MM.1S (cell line): ENCODE measurements at regions not wholly inside any gene's neighbourhood (a gene's known extent, or its start where the extent isn't known, plus 50 kb on each side); places are given as distances from the start of the nearest gene placed in this dataset.

Source experiments
- EZH2 ChIP-seq: fragments of 300-600 bp; sonication (generic); optimal IDR thresholded peaks from 2 replicates; pipeline ENCODE3; 2017; ENCODE audit warnings: low read depth, mild to moderate bottlenecking, antibody characterized with exemption, low read length, mixed read lengths
- EZH2phosphoT487 ChIP-seq: fragments of 300-600 bp; sonication (generic); IDR thresholded peaks from 2 replicates; pipeline ENCODE4 v1.6.1; 2018; ENCODE audit warnings: antibody characterized with exemption, low read length
- TF ChIP-seq, protein P1 (sequence below): fragments of 300-600 bp; sonication (generic); IDR thresholded peaks from 2 replicates; pipeline ENCODE4 v1.5.1; 2016; ENCODE audit warnings: antibody characterized with exemption, low read length, mixed read lengths

DNA sequence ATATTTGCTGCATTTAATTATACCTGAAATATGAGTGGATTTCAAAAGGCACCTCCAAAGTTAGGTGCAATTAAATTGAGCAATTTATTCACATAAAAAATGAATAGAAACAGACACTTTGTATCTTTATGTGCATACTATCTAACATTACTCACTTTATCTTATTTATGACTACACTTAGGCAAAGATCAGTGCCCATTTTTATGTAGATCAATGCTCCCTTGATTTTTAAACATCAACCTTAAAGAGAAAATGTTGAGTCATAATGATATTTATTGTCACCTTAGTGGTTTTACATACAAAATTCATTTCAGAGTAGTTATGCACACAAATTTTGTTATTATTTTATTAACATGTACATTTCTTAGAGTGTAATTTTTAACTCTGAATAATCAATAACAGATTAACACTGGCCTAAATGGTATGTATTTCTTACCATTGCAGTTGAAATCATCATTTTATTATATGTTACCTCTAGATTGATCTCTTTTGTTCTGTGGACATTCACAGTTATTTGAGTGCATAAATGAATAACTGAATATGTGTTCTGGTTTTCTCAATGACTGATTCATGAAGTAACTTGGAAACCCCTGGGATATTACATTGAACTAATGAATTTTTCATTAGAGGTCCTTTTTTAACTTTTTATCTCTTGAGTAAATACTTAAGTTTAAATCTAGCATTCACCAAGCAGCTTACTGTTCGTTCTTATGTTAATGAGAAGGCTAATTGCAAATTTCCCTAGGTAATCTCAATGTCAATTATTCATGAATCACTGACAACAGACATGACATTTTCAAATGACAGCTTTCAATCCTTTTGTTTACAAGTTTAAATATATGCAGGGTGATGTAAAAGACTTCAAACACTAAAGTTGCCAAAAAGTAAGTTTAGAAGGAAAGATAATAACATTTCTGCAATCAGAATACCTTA lies 1182.0 kb upstream of the PABPC4L start:
- TF ChIP-seq, protein P1, sequence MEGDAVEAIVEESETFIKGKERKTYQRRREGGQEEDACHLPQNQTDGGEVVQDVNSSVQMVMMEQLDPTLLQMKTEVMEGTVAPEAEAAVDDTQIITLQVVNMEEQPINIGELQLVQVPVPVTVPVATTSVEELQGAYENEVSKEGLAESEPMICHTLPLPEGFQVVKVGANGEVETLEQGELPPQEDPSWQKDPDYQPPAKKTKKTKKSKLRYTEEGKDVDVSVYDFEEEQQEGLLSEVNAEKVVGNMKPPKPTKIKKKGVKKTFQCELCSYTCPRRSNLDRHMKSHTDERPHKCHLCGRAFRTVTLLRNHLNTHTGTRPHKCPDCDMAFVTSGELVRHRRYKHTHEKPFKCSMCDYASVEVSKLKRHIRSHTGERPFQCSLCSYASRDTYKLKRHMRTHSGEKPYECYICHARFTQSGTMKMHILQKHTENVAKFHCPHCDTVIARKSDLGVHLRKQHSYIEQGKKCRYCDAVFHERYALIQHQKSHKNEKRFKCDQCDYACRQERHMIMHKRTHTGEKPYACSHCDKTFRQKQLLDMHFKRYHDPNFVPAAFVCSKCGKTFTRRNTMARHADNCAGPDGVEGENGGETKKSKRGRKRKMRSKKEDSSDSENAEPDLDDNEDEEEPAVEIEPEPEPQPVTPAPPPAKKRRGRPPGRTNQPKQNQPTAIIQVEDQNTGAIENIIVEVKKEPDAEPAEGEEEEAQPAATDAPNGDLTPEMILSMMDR: no peak
- TF ChIP-seq EZH2phosphoT487: no peak
- no peak for TF ChIP-seq EZH2
